ENCODE measurements at regions not wholly inside any gene's neighbourhood (a gene's known extent, or its start where the extent isn't known, plus 50 kb on each side); places are given as distances from the start of the nearest gene placed in this dataset.
"Not testable (repeated sequence)": the region's sequence is repeated elsewhere in the genome, so short reads cannot be mapped to it uniquely, and the experiment has no call there.

DNA sequence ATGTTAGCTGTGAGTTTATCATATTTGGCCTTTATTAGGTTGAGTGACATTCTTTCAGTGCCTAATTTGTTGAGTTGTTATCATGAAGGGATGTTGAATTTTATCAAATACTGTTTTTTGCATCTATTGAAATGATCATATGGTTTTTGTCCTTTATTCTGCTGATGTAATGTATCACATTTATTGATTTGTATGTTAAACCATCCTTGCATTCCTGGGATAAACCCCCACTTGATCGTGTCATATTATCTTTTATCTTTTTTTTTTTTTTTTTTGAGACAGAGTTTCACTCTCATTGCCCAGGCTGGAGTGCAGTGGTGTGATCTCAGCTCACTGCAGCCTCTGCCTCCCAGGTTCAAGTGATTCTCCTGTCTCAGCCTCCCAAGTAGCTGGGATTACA is 51.9 kb upstream of the MFGE8 start:
- not testable (repeated sequence) for DNase-seq

DNA sequence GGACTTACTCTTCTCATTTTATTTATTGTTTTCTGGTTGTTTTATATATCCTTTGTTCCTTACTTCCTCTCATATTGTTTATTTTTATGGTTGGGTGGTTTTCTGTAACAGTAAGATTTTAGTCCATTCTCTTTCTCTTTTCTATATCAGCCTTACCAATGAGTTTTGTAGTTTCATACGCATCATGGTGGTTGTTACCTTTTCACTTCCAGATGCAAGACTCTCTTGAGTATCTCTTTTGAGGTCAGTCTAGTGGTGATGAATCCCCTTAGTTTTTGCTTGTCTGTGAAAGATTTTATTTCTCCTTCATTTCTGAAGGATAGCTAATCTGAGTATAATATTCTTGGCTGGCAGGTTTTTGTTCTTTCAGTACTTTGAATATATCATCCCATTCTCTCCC is 57.1 kb upstream of the MFGE8 start:
- DNase-seq: no peak

DNA sequence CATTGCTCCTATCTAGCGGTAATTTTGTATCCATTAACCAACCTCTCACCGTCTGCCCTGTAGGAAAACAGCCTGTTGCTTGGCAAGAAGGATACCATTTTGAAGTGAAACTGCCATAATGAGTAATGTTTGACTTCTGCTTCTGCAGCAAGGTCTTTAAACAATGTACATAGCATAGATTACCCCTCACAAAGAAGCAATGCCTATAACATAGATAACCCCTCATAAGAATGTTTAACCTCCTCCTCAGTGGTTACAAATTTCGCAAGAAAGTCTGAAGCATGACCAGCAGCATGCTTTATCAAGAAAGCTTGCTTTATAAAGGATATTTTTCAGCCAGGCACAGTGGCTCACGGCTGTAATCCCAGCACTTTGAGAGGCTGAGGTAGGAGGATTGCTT is 61.2 kb upstream of the MFGE8 start:
- DNase-seq: no peak

DNA sequence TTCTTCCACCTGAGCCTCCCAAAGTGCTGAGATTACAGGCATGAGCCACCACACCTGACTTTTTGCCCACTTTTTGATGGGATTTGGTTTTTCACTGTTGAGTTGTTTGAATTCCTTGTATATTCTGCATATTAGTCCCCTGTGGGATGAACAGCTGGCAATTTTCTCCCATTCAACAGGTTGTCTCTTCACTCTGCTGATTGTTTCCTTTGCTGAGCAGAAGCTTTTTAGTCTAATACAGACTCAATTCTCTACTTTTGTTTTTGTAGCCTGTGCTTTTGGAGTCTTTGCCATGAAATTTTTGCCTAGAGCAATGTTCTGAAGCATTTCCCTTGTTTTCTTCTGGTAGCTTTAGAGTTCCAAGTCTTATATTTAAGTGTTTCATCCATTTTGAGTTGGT is 62.7 kb upstream of the MFGE8 start:
- no peak for DNase-seq

DNA sequence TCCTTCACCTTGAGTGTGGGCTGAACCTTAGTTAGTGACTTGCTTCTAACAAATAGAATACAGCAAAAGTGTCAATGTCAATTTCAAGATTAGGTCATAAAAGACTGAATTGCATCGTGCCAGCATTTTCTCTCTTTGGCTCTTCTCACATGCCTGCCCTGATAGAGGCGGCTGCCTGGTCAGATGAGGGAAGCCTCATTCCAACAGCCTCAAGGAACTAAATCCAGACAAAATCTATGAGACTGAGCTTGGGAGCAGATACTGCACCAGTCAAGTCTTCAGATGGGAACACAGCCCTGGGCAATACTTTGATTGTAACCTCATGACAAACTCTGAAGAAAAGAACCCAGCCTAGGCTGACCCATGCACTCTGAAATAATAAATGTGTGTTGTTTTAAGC is 63.5 kb upstream of the MFGE8 start:
- no peak for DNase-seq

DNA sequence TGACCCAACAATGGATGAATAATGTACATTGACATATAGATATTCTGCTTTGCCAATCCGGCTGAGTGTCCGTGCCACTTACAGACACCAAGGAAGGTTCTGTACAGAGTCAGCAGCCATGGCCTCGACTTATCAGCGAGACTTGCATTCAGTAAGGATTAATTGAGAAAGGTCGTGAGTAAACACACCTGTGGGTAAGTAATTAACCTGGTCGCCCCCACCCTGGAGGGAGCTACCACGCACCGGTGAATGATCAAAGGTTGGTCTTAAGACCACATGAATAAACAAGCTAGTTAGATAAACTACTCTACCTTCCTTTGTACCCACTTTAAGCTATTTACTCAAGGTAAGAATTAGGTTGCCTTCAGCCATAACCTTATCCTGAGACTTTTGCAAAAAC is 66.5 kb upstream of the MFGE8 start:
- DNase-seq: no peak

DNA sequence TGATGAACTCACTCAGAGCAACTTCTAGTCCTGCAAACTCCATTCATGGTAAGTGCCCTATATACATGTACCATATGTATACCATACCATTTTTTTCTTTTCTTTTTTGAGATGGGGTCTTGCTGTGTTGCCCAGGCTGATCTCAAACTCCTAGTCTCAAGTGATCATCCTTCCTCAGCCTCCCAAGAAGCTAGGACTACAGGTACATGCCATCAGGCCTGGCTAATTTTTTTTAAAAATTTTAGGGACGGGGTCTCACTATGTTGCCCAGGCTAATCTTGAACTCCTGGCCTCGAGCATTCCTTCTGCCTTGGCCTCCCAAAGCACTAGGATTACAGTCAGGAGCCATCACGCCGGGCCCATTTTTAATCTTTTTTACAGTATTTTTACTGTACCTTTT is 67.3 kb upstream of the MFGE8 start:
- no peak for DNase-seq

DNA sequence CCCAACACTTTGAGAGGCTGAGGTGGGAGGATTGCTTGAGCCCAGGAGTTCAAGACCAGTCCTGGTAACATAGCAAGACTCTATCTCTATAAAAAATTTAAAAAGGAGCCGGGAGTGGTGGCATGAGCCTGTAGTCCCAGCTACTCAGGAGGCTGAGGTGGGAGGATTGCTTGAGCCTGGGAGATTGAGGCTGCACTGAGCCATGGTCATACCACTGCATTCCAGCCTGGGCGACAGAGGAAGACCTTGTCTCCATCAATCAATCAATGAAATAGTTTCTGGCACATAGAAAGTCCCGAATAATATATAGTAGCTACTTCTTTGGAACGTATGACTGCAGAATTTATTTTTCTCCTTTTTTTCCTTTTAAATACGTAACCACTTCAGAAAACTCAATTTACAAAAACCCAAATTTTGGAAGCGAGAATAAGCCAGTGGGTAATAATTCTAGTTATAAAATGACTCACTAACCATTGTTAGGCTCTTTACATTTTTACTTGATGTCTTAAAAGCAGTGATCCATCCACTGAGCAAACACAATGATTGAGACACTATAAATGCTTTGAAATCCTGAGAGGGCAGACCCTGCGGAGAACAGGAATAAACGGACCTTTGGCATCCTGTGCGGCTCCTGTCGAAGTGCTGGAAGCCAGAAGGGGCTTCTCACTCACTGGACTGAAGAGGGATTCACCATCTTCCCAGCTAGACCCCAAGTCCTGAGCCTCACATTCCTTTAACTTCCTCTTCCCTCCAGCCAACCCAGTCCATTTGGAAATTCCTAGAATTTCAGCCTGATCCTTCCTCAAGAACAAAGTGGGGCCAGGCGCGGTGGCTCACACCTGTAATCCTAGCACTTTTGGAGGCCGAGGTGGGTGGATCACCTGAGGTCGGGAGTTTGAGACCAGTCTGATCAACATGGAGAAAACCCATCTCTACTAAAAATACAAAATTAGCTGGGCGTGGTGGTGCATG is 68.4 kb upstream of the MFGE8 start:
- no peak for DNase-seq

DNA sequence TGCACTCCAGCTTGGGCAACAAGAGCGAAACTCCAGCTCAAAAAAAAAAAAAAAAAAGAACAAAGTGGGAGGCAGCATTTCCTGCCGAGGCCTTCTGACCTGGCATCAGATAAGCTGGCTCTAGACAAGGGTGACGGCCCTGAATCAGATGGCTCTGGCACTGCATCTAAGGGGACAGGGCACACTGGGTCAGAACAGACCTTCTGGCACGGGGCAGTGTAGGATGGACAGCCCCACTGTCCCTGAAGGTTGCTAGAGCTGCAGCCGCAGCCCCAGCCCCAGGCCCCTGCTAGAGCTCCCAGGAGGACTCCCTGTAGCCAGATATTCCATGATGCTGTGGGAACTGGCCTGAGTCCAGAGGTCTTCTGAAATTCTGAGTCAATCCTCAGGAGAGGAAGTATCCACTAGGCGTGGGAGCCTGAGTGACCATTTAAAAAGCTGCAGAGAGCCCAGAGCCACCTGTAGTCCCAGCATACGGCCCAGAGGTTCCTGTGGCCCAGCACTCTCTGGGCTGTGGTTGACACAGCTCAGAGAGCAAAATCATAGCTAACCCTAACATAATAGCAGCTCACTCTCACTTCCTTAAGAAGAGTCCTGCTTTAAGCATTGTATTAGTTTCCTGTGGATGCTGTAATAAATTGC is 69.2 kb upstream of the MFGE8 start:
- DNase-seq: no peak

DNA sequence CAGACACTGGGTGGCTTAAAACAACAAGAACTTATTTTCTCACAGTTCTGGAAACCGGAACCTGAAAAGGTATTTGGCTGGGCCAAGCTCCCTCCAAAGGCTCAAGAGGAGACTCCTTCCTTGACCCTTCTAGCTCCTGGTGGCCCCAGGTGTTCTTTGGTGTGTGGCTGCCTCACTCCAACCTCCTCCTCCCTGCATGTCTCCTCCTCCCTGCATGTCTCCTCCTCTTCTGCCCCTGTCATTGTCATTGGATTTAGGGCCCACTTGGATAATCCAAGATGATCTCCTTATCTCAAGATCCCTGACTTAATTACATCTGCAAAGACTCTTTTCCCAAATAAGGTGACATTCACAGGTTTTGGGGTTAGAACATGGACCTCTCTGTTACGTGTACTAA is 69.8 kb upstream of the MFGE8 start:
- DNase-seq: no peak

DNA sequence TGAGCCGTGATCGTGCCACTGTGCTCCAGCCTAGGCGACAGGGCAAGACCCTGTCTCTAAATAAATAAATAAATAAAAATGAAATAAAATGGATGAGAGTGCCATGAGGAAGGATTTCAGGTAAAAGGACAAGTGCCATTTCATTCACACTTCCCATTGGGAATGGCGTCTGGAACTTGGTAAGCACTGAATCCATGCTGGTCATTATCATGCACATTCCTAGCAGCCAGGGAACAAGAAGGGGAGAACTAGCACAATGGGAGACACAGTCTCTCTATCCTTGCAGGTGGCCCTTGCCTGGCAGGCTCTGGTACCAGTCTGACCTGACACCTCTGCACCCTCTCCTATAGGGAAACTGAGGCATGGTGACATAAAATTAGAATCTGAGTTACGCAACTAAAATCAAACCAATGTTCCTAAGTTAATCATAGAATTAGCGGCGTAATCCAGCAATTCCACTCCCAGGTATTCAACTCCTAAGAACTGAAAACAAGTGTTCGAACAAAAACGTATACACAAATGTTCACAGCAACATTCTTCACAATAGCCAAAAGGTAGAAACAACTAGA is 70.8 kb upstream of the MFGE8 start:
- no peak for DNase-seq

DNA sequence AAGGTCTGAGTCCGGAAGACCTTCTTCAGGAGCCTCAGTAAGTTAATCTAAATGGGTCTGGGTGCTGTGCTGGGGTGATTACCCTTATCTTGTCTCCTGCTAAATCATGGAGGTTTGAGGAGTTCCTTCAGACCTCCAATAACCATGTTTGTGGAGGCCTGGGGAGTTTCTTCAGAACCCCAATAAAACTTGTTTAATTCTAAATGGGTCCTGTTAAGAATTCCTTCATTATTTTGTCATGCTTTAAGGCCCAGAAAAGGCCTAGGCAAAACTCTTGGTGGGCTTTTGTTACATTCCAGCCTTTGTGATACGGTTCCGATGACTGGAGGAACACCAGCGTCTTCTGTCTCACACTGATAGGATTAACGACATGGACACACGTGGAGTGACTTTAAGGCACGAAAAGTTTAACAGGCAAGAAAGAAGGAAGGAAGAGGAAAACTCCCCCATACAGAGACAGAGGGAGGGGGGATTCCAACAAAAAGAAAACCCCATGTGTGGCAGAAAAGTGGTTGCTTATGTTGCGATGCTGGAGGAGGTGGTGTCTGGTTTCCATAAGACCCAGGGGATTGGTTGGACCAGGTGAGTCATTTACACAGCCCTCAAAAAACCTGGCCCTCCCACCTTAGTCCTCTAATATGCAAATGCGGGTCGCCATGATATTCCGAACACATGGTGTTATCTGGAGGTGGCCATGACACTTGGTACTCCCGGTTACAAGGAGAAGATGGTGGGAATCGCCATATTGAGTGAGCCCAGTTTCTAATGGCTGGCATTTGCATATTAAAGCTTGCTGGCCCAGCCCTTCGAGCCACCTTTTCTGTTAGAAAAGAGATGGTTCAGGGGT is 72.6 kb upstream of the MFGE8 start:
- DNase-seq: no peak

DNA sequence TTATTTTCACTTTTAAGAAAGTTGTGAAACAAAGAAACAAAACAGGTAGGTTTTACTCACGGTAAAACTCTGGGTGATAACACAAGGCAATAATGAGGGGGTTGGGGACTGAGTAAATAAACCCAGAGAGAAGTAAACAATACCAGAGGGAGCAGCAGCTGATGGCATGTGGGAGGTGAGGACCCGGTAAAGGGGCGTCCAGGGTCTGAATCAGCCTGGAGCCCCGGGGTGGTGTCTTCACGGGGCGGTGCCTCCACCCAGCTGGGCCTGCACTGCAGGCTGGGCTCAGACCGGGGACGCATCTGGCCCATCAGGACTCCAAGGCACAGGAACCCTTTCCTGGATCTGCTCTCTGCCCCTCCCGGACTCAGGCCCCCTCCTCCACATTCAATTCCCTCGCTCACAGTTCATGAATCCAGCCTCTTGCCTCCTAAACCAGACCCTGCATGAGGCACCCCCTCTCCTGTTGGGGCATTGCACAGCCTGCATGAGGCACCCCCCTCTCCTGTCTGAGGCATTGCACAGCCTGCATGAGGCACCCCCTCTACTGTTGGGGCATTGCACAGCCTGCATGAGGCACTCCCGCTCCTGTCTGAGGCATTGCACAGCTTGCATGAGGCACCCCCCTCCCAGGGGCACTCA is 73.9 kb upstream of the MFGE8 start:
- no peak for DNase-seq

DNA sequence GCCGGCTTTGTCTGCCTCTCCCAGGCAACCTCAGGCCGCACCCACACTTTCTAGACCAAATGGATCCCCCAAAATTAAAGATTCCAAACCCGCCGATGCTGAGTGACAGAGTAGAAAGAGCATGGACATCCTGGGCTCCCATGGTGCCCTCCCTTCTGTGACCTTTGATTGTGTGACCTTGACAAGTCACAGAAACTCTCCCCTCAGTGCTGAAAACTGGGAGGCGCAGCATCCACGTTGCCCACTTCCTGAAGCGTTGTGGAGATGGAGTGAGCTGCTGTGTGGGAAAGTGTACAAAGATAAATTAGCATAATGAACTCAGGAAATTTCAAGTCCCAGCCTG is 74.4 kb upstream of the MFGE8 start:
- no peak for DNase-seq

DNA sequence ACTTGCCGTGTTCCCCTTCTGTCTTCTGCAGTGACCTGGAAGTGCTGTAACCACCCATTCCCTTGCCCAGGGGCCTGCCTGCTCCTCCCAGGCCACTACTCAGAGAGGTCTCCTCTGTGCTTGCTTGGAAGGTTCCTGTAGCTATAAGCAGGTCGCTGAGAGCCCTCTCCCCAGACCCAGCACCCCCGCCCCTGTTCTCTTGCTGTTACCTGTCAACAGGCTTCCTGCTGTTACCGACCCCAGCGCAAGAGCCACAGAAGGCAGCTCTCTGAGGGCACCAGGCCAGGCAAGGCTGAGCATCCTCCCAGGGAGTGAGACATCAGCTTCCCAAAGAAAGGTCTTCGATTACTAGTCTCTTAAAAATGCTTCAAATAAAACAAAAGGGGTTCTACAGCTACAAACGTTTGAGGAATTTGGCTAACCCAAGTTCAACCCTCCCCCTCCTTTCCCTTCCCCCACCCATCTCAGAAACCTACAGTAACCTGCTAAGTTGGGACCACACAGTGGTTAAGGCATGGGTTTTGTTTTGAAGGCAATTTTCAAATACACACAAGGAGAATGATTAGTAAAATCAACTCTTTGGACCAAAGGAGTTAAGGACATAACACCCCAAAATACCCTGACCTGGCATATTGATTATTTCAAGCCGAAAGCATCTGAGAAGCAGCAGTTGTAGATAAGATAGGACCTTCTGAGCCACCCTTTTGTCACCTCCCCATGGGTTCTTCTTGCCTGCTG is 74.9 kb upstream of the MFGE8 start:
- no peak for DNase-seq

DNA sequence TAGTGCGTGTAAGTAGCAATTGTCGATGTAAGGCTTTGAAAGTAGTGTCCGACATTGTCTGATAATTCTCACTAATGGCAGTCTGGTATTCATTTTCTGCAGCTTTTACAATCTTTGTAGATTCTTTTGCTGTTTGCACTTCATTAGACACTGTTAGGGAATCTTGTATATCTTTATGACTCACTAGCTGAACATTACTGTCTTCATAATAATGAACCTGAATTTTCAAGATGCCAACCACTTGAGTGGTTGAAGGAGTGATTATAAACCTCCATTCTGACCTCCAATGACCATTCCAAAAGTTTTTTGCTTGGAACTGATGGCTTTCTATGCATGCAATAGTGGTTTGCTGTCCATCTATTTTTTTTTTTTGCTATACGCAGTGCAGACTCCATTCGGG is 76.4 kb upstream of the MFGE8 start:
- DNase-seq: no peak

DNA sequence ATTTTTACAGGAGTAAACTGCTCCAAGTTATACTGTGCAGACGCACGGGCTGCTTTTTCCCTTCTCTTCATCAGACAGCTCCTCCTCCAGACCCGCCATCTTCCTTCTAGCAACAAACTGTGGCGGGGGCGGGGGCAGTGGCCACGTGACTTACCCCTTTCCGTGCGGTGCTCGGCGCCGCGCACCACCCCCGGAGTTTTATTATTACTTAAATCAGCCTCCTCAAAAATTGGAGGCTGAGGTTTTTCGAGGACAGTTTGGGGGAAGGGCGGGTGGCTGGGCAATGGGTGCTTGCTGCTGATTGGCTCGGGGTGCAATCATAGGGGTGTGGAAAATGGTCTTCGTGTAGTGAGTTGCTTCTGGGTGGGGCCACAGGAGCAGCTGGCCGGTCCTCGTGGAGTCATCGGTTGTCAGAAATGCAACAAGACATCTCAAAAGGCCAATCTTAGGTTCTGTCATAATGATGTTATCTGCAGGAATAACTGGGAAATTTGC is 77.1 kb upstream of the MFGE8 start:
- no peak for DNase-seq

DNA sequence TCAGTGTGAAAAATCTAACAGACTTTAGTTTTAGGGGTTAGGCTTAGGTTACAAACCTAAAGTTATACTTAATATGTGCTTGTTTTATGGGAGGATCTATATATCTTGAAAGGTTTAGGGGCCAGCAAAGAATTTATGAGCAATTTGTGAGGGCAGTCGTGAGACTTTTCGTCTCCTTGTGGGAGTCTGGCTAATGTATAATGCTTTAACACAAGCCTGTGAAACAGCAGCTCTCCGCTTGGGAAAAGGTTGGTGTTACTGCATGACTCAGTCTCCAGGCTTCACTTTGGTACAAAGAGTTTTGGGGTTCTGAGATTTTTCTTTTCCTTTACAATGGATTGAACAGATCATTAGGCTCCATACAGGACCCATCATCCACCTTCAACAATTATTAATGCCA is 79.0 kb upstream of the MFGE8 start:
- DNase-seq: no peak

DNA sequence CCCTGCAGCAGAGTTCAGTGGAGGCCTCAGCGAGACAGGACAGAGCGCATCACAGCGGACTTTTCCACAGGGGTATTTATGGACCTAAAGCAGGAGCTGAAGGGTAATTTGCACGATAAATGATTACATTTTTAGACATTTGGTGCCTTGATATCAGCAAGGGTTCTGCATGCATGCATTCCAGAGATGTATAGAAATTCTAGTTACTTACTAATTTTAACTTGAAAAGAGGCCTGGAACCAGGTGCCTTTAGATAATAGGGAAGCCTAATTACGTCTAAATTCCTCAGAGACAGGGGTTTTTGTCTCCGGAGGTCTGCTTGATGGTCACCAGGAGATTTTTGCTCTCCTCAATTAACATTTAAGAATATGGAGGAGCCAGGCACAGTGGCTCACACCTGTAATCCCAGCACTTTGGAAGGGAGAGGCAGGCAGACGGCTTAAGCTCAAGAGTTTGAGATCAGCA is 79.8 kb upstream of the MFGE8 start:
- DNase-seq: no peak

DNA sequence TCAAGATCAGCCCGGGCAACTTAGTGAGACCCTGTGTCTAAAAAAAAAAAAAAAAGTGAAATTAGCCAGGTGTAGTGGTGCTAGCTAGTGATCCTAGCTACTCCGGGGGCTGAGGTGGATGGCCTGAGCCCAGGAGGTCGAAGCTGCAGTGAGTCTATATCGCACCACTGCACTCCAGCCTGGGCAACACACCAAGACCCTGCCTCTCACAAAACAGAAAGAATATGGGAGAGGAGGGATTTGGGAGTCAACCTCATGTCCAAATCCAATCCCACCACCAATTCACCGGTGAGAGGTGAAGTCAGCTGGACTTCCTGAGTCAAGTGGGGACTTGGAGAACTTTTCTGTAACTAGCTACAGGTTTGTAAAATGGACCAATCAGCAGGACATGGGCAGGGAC is 80.5 kb upstream of the MFGE8 start:
- DNase-seq: no peak

DNA sequence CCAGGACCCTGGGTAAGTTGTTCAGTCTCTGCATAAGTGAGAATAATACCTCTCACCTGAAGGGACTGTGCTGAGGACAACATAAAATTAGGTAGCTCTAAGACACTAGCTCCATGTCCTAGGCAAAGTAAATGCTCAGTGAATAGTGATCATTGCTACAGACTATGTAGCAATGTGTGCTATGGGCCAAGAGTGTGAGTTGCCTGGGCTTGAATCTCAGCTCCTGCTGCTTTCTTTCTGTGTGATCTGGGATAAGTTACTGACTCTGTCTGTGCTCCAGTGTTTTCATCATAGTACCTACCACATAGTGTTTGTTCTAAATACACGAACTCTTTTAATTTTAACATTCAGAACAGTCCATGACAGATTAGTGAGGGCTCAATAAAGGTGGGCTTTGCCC is 81.1 kb upstream of the MFGE8 start:
- DNase-seq: no peak

DNA sequence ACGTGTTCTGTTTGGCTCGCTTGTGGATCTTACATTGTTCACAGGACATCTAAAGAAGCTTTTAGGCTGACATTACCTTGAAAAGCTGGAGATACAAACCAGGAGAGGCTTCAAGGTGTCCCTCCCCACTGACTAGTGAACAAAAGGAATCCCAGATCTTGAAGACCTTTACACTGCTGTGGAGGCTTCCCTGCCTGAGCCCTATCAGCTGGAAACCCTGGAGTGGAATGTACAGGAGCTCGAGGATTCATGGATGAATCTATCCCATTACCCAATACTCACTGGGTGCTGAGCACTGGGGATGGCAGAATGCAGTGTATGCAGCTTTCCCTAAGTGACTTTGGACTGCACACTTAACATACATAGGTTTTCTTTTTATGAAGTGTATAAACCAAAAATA is 82.3 kb upstream of the MFGE8 start:
- no peak for DNase-seq
